DMS53 (cell line): ENCODE measurements at regions not wholly inside any gene's neighbourhood (a gene's known extent, or its start where the extent isn't known, plus 50 kb on each side); places are given as distances from the start of the nearest gene placed in this dataset.
"Not testable (repeated sequence)": the region's sequence is repeated elsewhere in the genome, so short reads cannot be mapped to it uniquely, and the experiment has no call there.

Experiments
- DNase-seq: peaks from one replicate; lab custom pipeline; 2025; lab: John Stamatoyannopoulos, UW

DNA sequence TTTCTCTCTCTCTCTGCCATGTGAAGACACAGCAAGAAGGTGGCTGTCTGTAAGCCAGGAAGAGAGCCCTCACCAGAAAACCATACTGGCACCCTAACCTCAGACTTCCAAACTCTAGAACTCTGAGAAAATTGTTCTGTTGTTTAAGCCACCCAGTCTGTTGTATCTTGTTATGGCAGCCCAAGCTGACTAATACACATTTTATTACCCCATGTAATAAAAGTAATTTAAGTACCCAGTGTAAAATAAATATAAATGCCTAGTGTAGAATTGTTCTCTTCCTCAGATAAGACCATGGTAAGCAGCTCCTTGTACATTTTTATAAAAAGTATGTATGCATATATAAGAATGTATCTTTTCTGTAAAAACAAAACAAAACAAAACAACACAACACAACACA lies 119.7 kb downstream of the DTL start:
- no peak for DNase-seq

DNA sequence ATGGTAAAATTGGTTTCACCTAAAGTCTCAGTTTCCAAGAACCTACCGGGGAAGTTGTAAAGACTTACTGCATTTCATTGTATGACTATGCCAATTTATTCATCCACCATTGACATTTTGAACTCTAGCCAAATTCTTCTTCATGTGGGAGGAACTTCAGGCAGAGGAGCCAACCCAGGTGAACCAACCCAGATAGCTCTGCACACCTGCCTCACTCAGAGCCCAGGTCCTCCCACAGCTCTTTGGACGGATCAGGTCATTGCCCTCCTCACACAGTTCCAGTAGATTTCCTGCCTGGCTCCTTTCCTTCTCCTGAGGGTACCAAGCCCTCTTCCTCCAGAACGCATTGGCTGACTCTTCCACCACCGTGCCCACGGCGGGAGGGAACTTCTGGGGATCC lies 121.7 kb downstream of the DTL start:
- peak; percentile 28 for DNase-seq

GRCh38 chr1:212158912-212159796 lies 123.6 kb downstream of the DTL start:
- DNase-seq, result no peak

DNA sequence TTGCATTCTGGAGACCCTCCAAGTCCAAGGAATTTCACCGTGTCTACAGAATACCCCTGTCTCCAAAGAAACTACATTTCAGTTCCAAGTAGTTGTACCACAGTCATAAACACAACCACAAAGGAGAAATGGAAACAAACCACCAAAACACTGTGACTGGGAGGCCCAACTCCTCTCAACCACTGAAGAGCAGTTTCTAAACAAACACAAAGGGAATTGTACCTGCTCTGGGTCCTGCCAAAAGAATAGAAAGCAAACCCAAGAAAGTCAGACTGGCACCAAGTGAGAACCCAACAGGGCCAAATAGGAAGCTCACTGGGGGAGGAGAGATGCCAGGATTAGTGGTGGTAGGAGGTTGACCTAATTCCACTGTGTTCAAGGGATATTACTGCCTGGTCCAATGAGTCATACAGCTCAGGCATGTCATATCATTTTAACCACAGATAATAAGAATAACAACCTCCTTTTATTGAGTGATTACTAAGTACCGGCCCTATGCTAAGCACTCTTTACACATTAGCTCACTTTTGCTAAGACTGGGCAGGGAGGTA lies 123.9 kb upstream of the PPP2R5A start:
- DNase-seq, result peak; percentile 15

DNA sequence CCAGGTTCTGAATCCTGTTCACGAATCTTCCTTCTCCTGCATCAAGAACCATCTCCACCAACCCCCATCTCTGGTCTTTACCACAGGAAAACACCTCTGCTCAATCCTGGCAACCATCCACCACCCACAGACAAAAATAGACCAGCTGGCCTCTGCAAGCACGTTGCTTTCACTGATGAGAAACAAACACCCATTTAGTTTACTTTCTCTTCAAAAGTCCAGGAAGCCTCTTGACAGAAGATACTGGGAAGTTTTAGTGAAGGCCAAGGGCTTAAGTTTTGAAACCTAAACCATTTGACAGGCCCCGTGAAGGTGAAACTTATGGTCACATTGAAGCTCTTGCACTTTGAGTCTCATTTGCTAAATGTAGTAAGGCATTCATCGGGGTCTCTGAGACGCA lies 122.6 kb upstream of the PPP2R5A start:
- DNase-seq, result peak; percentile 34

DNA sequence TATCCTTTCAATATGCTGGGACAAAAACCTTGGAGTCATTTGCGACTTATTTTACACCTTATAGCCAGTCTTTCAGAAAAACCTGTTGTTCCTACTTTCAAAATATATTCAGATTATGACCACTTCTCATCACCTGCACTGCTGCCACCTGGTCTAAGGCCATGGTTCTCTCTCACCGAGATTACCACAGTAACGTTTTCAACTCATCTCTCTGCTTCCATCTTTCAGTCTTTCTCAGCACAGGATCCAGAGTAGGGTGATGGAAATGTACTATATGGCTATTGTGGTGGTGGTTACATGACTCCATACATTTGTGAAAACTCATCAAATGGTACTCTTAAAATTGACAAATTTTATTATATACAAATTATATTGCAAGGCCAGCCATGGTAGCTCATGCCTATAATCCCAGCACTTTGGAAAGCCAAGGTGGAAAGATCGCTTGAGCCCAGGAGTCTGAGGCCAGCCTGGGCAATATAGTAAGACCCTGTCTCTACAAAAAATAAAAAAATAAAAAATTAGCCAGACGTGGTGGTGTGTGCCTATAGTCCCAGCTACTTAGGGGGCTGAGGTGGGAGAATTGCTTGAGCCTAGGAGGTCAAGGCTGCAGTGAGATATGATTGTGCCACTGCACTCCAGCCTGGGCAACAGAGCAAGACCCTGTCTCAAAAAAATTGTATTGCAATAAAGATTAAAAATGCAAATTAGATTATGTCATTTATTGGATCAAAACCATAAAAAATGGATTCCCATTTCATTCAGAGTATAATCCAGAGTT lies 120.9 kb upstream of the PPP2R5A start:
- DNase-seq, result no peak

DNA sequence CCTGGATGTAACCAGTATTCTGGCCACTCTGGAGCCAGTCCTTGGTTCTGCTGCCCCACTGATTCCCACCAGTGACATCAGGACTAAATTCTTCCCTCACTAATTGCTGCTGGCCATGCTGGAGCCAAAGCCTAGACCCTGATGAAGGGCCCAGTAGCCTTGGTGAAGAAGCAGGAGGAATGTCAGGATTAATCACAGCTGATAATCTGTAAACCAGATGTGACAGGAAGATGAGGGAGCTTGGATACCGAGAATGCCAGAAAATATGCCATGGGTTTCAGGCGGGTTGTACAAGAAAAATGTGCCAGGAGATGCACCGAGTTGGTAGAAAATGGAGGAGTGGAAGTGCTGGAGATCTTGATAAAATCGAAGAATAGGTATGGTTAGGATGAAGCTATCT lies 119.0 kb upstream of the PPP2R5A start:
- DNase-seq, result no peak

DNA sequence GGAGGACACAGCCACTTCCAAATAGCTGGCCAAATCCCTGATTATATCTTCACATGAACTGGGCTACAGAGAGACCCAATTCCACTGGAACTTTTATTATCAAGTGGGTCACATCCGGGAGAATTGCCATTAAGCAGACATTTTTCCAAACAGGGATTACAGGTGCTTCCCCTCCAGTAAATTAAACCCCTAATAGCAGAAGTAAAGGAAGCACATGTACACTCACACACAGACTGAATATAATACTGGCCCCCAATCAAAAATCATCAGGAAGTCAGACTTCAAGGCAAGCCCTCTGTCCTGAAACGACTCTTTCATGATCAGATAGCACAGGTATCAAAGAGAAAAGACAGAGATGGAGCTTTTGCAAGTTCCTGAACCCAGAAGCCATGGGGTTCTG lies 118.6 kb upstream of the PPP2R5A start:
- DNase-seq, result no peak

DNA sequence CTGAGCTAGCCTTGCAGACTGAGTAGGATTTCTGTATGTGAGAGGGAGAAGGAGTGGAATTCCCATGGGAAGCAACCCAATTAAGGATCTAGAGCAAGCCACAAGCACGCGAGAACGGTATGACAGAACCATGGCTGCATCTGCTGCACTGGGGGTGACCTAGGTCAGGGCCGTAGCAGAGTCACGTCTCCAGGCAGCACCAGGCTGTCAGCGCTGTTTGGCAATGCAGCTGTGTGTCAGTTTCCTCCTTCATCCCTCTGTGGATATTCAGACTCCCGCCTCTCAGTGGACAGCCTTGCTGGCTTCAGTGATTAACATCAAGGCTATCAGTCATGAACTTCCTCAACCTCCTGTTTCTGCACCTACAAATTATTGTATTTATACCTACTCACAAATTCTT lies 118.1 kb upstream of the PPP2R5A start:
- DNase-seq, result no peak

DNA sequence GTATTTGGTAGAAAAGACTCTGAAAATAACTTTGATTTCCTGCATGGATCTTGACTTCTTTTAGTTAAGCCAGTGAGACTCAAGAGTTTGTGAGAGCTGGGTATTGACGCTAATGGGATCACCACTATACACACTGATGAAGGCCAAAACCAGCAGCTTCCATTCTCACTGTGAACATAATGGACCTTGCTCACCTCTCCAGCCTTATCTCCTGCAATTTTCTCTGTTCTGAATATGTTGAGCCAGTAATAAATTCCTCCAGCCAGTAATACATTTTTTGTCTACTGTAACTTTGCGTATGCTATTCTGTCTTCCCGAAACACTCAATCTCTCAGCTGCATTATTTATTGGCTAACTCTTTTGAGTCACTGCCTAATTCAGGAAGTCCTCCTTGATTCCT lies 111.6 kb upstream of the PPP2R5A start:
- no peak for DNase-seq

DNA sequence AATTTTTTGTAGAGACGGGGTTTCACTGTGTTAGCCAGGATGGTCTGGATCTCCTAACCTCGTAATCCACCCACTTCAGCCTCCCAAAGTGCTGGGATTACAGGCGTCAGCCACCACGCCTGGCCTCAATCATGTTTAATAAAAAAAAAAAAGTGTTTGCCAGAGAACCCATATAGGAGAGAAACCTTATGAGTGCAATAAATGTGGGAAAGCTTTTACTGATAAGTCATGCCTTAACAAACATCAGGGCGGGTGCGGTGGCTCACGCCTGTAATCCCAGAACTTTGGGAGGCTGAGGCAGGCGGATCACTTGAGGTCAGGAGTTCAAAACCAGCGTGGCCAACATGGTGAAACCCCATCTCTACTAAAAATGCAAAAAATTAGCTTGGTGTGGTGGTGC lies 110.9 kb upstream of the PPP2R5A start:
- DNase-seq, result not testable (repeated sequence)

DNA sequence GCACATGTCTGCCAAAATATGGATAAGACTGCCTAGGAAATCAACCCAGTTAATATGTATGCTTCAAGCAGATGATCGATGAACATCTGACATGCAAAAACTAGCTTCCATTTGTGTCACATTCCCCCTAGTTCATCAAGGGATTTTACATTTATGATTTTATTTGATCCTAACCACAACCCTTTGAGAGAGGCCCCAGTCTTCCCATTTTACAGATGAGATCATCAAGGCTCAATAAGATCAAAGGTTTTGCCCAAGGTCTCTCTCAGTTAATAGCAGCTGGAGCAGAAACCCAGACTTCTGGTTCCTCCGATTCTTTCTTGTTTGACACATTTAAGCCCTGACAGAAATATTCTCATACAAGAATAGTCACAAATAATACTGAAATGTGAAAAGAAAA lies 107.7 kb upstream of the PPP2R5A start:
- DNase-seq, result no peak

GRCh38 chr1:212178851-212179250 lies 106.4 kb upstream of the PPP2R5A start:
- no peak for DNase-seq

- peak; percentile 17 for DNase-seq
Measured at GRCh38 chr1:212179394-212180076, 105.7 kb upstream of the PPP2R5A start.

DNA sequence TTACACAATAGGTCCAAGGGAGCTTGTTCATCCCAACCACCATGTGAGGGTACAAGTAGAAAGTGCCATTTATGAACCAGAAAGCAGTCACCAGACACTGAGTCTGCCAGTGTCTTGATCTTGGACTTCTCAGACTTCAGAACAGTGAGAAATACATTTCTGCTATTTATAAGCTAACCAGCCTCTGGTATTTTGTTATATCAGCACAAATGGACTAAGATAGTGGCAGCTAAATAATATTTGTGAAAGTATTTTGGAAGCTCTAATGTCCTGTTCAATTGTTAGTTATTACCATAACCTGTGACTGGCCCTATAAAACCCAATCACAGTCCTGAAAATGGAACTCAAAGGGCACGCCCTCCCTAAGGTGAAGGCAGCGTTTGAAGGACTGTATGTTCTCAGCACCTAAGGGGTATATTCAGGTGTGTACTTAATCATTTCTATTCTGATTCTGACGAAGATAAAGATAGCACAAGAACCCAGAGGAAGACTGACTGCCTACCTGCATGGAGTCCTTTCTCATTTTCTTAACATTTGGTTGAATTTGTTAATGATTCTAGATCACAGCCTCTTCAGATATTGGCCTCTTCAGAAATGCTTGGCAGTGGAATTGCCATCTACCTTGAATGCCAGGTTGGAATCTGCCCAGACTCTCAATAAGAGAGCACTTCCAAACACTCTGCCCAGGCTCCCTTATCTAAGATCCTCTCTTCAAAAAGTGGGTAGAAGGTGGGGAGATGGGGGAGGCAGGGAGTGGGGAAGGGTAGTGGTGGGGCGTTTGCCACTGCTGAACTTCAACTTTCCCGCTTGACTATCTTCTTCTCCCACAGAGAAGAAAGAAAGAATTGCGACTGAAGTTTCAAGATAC lies 104.0 kb upstream of the PPP2R5A start:
- DNase-seq, result no peak

- DNase-seq, result no peak
Measured at GRCh38 chr1:212182171-212182570, 103.0 kb upstream of the PPP2R5A start.

GRCh38 chr1:212182579-212182978 lies 102.6 kb upstream of the PPP2R5A start:
- no peak for DNase-seq

- DNase-seq, result no peak
Measured at GRCh38 chr1:212186427-212187207, 98.6 kb upstream of the PPP2R5A start.

DNA sequence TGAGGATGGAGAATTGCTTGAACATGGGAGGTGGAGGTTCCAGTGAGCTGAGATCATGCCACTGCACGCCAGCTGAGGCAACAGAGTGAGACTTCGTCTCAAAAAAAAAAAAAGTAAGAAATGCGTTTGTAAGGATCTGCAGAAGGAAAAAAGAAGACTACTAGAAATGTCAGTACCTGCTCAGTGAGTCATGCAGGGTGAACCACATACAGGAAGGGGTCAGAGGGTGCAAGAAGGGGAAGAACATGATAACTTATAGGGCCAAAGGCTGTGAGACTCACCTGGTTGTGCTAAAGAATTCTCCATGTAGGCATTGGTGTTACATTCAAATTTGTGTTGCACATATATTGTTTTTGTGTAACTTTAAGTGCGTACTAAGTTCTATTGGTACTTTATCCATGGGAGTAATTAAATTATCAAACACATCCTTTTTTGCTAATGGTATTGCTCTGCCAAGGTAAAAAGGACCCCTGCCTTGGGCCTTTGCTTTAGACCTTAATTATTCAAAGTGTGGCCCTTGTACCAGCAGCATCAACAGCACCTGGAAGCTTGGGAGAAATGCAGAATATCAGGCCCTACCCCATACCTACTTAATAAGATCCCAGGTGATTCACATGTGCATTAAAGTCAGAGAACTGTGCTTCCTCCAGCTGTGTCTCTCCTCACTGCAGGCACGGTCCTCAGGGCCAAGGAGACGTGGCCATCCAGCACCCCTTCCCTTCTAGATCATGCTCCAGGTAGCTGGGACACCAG lies 96.4 kb upstream of the PPP2R5A start:
- no peak for DNase-seq

- no peak for DNase-seq
Measured at GRCh38 chr1:212189352-212189738, 95.9 kb upstream of the PPP2R5A start.
